ENCODE measurements at regions not wholly inside any gene's neighbourhood (a gene's known extent, or its start where the extent isn't known, plus 50 kb on each side); places are given as distances from the start of the nearest gene placed in this dataset.

DNA sequence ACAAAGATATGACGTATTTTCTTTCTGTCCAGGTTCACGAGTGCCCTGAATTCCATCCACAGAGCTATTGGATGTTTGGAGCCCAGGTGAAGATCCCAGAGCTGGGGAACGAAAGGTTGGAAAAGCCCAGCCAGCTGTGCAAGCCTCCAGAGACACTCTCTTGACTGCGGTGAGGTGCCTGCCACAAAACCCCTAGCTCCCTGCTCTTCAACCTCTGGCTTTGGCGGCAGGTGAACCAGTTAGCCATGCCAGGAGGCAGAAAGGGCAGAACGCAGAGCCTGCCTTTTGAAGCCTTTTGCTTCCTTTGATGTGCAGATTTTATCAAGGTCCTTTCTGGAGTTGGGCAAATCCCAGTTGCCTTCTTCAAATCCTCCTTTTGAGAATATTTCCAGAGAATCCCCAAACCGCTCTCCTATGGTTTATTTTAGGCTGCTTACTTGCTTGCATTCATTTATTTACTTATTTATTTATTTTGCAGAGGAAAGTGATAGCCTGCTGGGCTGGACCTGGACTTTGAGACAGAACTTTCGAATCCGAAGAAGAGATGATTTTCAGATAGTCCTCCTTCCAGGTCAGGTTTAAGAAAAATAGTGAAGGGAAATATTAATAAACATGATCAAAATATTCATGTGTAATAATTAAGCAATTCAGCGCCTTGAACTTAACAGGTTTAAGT lies 411.2 kb upstream of the TBX3 start:
- H3K9me3 Mint-ChIP-seq (ENCODE audit: low read depth), result peaks cover 4% of the 10 kb centered on the region
- H3K4me1 Mint-ChIP-seq (ENCODE audit: low read depth), result peaks cover 17% of the 10 kb centered on the region
- TF ChIP-seq, protein P1, sequence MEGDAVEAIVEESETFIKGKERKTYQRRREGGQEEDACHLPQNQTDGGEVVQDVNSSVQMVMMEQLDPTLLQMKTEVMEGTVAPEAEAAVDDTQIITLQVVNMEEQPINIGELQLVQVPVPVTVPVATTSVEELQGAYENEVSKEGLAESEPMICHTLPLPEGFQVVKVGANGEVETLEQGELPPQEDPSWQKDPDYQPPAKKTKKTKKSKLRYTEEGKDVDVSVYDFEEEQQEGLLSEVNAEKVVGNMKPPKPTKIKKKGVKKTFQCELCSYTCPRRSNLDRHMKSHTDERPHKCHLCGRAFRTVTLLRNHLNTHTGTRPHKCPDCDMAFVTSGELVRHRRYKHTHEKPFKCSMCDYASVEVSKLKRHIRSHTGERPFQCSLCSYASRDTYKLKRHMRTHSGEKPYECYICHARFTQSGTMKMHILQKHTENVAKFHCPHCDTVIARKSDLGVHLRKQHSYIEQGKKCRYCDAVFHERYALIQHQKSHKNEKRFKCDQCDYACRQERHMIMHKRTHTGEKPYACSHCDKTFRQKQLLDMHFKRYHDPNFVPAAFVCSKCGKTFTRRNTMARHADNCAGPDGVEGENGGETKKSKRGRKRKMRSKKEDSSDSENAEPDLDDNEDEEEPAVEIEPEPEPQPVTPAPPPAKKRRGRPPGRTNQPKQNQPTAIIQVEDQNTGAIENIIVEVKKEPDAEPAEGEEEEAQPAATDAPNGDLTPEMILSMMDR (IDR thresholded peaks at IDR 0.05; ENCODE audit: unreplicated experiment), result no peak
- peaks cover 42% of the 10 kb centered on the region for H3K27me3 Mint-ChIP-seq
- H3K4me3 Mint-ChIP-seq (ENCODE audit: low read depth), result no peak overlapping the region
- no peak for DNase-seq (ENCODE audit: low spot score, unreplicated experiment)
- H3K36me3 Mint-ChIP-seq (ENCODE audit: insufficient read depth), result no peaks in the 10 kb centered on the region
- H3K27ac Mint-ChIP-seq, result no peak overlapping the region

- no peak for DNase-seq (ENCODE audit: low spot score, unreplicated experiment)
- Mint-ChIP-seq H3K27ac (peak overlapping the region; percentile 5), H3K9me3 (ENCODE audit: low read depth) (peaks cover 4% of the 10 kb centered on the region), H3K4me1 (ENCODE audit: low read depth) (peaks cover 19% of the 10 kb centered on the region), H3K4me3 (ENCODE audit: low read depth) (no peak overlapping the region), H3K27me3 (peaks cover 48% of the 10 kb centered on the region), H3K36me3 (ENCODE audit: insufficient read depth) (no peaks in the 10 kb centered on the region)
- TF ChIP-seq, protein P1 (IDR thresholded peaks at IDR 0.05; ENCODE audit: unreplicated experiment), result no peak
These were observed 410.3 kb upstream of the TBX3 start for GRCh38 chr12:115094163-115094816.

DNA sequence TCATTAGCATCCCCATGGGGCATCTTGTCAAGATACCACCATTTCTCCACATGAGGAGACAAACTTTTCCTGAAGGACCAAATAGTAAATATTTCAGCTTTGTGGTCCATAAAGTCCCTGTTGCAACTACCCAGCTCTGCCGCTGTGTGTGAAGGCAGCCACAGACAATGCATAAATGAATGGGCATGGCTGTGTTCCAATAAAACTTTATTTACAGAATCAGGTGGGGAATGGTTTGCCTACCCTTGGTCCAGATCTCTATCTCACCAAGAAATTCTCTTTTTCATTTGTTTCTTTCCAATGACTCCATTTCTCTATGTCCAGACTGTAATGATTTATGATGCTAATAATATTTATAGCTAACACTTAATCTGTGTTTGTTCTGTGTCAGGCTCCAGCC lies 409.3 kb upstream of the TBX3 start:
- Mint-ChIP-seq H3K36me3 (ENCODE audit: insufficient read depth) (no peaks in the 10 kb centered on the region), H3K4me1 (ENCODE audit: low read depth) (peaks cover 26% of the 10 kb centered on the region), H3K9me3 (ENCODE audit: low read depth) (peaks cover 4% of the 10 kb centered on the region), H3K4me3 (ENCODE audit: low read depth) (no peak overlapping the region), H3K27ac (no peak overlapping the region), H3K27me3 (peaks cover 55% of the 10 kb centered on the region)
- TF ChIP-seq, protein P1 (IDR thresholded peaks at IDR 0.05; ENCODE audit: unreplicated experiment), result no peak
- DNase-seq (ENCODE audit: low spot score, unreplicated experiment), result no peak

DNA sequence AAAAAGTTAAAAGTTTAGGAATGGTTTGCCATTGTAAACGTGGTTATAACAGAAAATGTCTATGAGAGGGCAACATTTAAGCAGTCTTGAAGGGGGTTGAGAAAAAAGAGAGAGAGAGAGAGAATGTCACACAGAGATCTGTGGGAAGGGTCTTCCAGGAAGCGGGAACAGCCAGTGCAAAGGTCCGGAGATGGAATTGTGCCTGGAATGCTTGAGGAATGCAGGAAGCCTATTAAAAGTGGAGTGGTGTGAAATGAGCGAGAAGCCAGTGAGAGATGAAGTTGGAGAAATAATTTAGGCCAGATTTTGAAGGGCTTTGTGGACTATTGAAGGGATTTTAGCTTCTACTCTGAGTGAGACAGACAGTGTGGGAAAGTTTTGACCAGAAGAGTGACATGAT lies 406.8 kb upstream of the TBX3 start:
- peaks cover 4% of the 10 kb centered on the region for H3K9me3 Mint-ChIP-seq (ENCODE audit: low read depth)
- H3K4me3 Mint-ChIP-seq (ENCODE audit: low read depth), result no peak overlapping the region
- TF ChIP-seq, protein P1 (IDR thresholded peaks at IDR 0.05; ENCODE audit: unreplicated experiment), result no peak
- no peak overlapping the region for H3K27ac Mint-ChIP-seq
- H3K4me1 Mint-ChIP-seq (ENCODE audit: low read depth), result peaks cover 26% of the 10 kb centered on the region
- peaks cover 50% of the 10 kb centered on the region for H3K27me3 Mint-ChIP-seq
- no peaks in the 10 kb centered on the region for H3K36me3 Mint-ChIP-seq (ENCODE audit: insufficient read depth)
- no peak for DNase-seq (ENCODE audit: low spot score, unreplicated experiment)

DNA sequence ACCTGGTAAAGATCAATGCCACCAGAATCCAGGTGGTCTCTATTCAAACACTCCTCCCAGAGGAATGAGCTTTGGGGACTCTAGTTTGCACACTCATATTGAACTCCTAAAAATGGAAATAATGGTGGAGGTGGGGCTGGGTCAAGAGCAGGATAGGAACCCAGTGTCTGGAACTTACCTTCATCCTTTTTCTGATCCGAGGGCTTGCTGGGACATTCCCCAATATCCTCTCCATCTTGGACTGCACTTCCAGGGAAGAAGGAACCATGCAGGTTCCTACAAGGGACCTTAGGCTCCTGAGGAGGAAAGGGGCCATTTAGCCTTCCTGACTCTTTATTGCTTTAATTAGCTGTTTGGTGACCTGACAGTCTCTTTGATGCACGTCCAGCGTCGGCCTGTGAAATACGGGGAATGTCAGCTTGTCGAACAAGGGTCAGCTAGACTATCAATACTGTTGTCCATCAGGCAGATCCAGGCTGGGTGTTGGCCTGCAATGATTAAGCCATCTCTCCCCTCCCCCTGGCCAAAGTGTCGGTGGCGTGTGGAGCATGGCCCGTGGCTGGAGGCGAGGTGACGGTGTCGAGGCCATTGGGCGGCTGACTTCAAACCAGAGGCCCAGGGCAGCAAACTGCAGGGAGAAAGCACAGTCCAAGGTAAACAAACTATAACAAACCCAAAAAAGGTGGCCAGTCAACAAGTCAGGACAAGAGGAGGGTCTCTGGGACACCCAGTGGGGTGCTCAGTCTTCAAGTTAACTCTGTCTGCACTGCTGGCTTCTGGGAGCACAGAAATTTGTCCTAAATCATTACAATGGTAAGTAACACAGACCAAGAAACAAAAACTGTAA lies 405.2 kb upstream of the TBX3 start:
- Mint-ChIP-seq H3K4me3 (ENCODE audit: low read depth) (no peak overlapping the region), H3K27me3 (peaks cover 56% of the 10 kb centered on the region), H3K9me3 (ENCODE audit: low read depth) (peaks cover 4% of the 10 kb centered on the region)

More for the DNA sequence above, 405.2 kb upstream of the TBX3 start:
- no peak for DNase-seq (ENCODE audit: low spot score, unreplicated experiment)
- Mint-ChIP-seq H3K36me3 (ENCODE audit: insufficient read depth) (no peaks in the 10 kb centered on the region), H3K4me1 (ENCODE audit: low read depth) (peaks cover 23% of the 10 kb centered on the region), H3K27ac (no peak overlapping the region)
- TF ChIP-seq, protein P1 (IDR thresholded peaks at IDR 0.05; ENCODE audit: unreplicated experiment), result no peak
